Fibroblast of lung (primary cell): ENCODE measurements at regions not wholly inside any gene's neighbourhood (a gene's known extent, or its start where the extent isn't known, plus 50 kb on each side); places are given as distances from the start of the nearest gene placed in this dataset.

Source experiments
- EZH2 ChIP-seq: IDR thresholded peaks from 2 replicates; pipeline ENCODE4 v1.5.1; 2012; ENCODE audit warnings: low read length, control low read depth, mild to moderate bottlenecking; ENCODE audit errors: missing control alignments
- TF ChIP-seq, protein P1 (sequence below), 2 donors: IDR thresholded peaks in 1 of 2; conservative IDR thresholded peaks in 1 of 2; 1 replicate in 1 of 2; 2 replicates in 1 of 2; pipeline ENCODE4 v1.5.1; 2011 to 2012; ENCODE audit warnings: low read length in 2 of 2, control low read depth in 1 of 2, inconsistent platforms in 1 of 2, low read depth in 1 of 2, mild to moderate bottlenecking in 1 of 2

DNA sequence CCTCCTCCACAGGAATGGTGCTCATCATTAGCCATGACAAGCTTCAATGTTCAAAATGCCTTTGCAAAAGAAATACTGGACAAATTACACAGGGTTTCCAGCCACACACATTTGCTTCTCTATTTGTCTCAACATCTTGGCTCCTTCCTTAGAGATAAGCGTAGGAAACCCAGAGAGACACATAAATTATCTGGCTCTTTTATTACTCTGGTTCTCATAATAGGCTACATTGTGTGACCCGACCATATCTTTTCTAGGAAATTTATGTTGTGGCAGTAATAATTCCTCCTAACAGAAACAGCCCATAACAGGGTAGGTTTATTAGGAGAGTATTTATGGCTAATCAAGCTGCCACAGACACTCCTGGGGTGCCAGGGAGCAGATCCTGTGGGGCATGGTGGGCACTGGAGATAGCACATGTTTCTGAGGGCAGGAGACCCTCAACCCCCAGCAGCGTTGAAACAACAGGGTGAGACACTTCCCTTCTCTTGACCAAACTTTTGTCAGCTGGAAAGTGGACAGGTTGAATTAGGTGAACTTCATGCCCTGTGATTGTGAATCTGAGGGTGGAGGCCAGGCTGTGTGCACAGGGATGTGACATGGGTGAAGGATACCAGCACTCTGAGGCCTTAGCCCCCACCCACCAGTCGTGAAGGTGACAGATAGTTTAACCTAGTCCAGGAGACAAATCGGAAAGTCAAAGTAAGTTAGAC lies 295.9 kb upstream of the ZNF32 start:
- TF ChIP-seq, protein P1, sequence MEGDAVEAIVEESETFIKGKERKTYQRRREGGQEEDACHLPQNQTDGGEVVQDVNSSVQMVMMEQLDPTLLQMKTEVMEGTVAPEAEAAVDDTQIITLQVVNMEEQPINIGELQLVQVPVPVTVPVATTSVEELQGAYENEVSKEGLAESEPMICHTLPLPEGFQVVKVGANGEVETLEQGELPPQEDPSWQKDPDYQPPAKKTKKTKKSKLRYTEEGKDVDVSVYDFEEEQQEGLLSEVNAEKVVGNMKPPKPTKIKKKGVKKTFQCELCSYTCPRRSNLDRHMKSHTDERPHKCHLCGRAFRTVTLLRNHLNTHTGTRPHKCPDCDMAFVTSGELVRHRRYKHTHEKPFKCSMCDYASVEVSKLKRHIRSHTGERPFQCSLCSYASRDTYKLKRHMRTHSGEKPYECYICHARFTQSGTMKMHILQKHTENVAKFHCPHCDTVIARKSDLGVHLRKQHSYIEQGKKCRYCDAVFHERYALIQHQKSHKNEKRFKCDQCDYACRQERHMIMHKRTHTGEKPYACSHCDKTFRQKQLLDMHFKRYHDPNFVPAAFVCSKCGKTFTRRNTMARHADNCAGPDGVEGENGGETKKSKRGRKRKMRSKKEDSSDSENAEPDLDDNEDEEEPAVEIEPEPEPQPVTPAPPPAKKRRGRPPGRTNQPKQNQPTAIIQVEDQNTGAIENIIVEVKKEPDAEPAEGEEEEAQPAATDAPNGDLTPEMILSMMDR (conservative IDR thresholded peaks at IDR 0.05 in 1 of 2, IDR thresholded peaks at IDR 0.05 in 1 of 2; ENCODE audit: low read depth in 1 of 2, low read length in 2 of 2), result no peak
- TF ChIP-seq EZH2, result no peak
